GM04503 (cell line): ENCODE measurements at regions not wholly inside any gene's neighbourhood (a gene's known extent, or its start where the extent isn't known, plus 50 kb on each side); places are given as distances from the start of the nearest gene placed in this dataset.
"Not testable (repeated sequence)": the region's sequence is repeated elsewhere in the genome, so short reads cannot be mapped to it uniquely, and the experiment has no call there.

Experiments used
- DNase-seq: peaks from one replicate; pipeline ENCODE4 v3.0.0-alpha.2; 2012; ENCODE audit warnings: low read depth

GRCh38 chr6:82511546-82511945 is 147.9 kb downstream of the TPBG start:
- DNase-seq: no peak

- DNase-seq: not testable (repeated sequence)
Observed at GRCh38 chr6:82517896-82518295, 154.3 kb downstream of the TPBG start.

GRCh38 chr6:82521369-82521768 is 157.8 kb downstream of the TPBG start:
- no peak for DNase-seq

GRCh38 chr6:82521861-82522260 is 158.2 kb downstream of the TPBG start:
- no peak for DNase-seq

GRCh38 chr6:82524031-82524430 is 160.4 kb downstream of the TPBG start:
- DNase-seq: no peak

GRCh38 chr6:82525775-82526495 is 162.3 kb downstream of the TPBG start:
- DNase-seq: no peak

GRCh38 chr6:82529960-82530460 is 166.4 kb downstream of the TPBG start:
- not testable (repeated sequence) for DNase-seq

GRCh38 chr6:82534876-82535275 is 171.3 kb downstream of the TPBG start:
- DNase-seq: no peak

GRCh38 chr6:82549480-82549879 is 185.9 kb downstream of the TPBG start:
- DNase-seq: not testable (repeated sequence)

- DNase-seq: not testable (repeated sequence)
Observed at GRCh38 chr6:82551311-82551710, 187.7 kb downstream of the TPBG start.

GRCh38 chr6:82551831-82552230 is 188.2 kb downstream of the TPBG start:
- DNase-seq: no peak

GRCh38 chr6:82553863-82554531 is 190.4 kb downstream of the TPBG start:
- no peak for DNase-seq

GRCh38 chr6:82554666-82555065 is 191.0 kb downstream of the TPBG start:
- peak; percentile 2 for DNase-seq

GRCh38 chr6:82555801-82556200 is 192.2 kb downstream of the TPBG start:
- no peak for DNase-seq

- not testable (repeated sequence) for DNase-seq
Observed at GRCh38 chr6:82558531-82558930, 194.9 kb downstream of the TPBG start.

GRCh38 chr6:82567621-82568020 is 204.0 kb downstream of the TPBG start:
- no peak for DNase-seq

- no peak for DNase-seq
Observed at GRCh38 chr6:82568290-82568993, 204.8 kb downstream of the TPBG start.

GRCh38 chr6:82569022-82569421 is 205.4 kb downstream of the TPBG start:
- no peak for DNase-seq

- no peak for DNase-seq
Observed at GRCh38 chr6:82570083-82570482, 206.5 kb downstream of the TPBG start.

- no peak for DNase-seq
Observed at GRCh38 chr6:82571455-82571854, 207.8 kb downstream of the TPBG start.

GRCh38 chr6:82573254-82573972 is 209.8 kb downstream of the TPBG start:
- no peak for DNase-seq

GRCh38 chr6:82576284-82576683 is 212.7 kb downstream of the TPBG start:
- no peak for DNase-seq
